Retinal pigment epithelial cell (primary cell): ENCODE measurements at regions not wholly inside any gene's neighbourhood (a gene's known extent, or its start where the extent isn't known, plus 50 kb on each side); places are given as distances from the start of the nearest gene placed in this dataset.

Experiments
- DNase-seq: peaks from one replicate; pipeline ENCODE4 v3.0.0-alpha.2; 2010; ENCODE audit warnings: low read depth
- H3K4me3 ChIP-seq: 2 replicates; pipeline ENCODE4 v1.5.1; 2011; ENCODE audit warnings: mild to moderate bottlenecking, low read length, control low read depth, moderate library complexity
- CTCF ChIP-seq: conservative IDR thresholded peaks from 2 replicates; pipeline ENCODE4 v1.5.1; 2011; ENCODE audit warnings: low read depth, low read length, control low read depth, inconsistent platforms

- no peak overlapping the region for H3K4me3 ChIP-seq
- no peak for TF ChIP-seq CTCF
These were observed 108.6 kb upstream of the ERRFI1 start for GRCh38 chr1:8134546-8135235.

DNA sequence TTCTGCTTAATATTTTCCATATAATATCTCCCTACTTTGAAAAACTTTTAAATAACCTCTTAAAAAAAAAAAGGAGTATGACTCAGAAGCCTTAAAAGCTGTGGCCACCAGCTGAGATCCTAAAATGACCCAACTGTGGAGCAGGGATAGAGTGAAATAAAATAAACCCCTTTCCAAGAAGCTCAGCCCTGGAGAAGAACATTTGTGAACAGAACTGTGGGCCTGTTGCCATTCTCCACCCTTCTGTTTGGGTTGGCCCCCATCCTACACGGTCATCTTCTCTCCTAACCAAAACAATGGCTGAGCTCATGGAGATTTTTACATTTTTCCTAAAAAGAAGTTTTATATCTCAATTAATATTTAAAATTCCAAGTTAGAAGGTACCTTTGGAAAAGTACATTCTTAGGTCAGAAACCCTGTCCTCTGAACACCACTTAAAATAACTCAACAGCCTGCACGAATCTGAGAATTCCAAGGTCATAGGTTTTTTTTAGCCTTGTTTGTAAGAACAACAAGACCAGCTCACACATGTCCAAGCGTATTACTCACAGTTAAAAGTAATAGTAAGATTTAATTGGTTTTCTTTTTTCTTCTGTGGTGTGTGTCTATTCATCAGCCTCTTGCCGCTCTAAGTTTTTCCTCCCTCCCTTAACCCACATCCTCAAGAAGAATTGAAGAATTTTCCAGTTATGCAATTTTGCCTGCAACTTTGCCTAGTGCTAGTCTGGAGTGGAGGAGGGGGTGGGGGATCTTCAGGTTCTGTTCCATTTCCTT, 107.7 kb upstream of the ERRFI1 start:
- TF ChIP-seq CTCF = no peak
- no peak overlapping the region for H3K4me3 ChIP-seq
- peak; percentile 52 for DNase-seq

More at GRCh38 chr1:8134546-8135235, 108.6 kb upstream of the ERRFI1 start:
- no peak for DNase-seq

DNA sequence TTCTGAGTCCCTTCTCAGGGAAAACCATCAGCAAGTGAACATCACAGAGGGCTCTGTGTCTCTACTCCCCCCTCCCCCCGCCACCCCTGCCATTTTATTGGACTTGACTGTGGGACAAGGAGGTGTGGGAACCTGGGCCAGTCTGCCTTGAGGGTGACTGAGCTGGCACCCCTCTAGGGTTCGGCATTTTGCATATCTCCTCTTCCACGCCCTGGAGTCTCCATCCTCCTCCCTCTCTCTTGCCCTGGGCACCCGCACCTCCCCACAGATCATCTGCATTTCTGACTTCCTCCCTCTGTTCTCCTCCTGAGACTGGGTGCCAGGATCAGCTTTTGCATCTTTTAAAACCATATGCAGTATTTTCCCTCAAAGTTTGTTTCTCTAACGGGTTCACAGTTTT, 107.1 kb upstream of the ERRFI1 start:
- no peak overlapping the region for H3K4me3 ChIP-seq
- no peak for TF ChIP-seq CTCF
- DNase-seq = no peak

DNA sequence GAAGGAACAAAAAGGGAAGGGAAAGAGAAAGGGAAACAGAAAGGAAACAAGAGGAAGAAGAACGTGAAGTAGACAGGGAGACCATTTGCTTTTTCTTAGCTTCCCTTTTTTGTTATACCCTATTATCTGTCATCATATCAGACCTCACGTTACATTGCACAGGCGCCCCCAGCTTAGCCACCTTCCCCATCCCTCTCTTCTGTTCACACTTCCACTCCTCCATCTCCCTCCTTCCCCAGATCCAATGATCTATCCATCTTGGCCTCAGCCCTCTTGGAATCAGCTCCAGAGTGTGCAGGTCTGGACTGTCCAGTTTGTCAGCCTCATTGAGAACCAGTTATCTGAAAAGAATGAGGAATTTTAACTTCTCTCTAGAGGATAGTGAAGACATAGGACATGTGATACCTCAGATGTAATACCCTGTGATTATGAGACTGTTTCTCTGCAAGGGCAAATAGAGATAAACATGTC, 101.1 kb upstream of the ERRFI1 start:
- TF ChIP-seq CTCF = no peak
- no peak for DNase-seq

DNA sequence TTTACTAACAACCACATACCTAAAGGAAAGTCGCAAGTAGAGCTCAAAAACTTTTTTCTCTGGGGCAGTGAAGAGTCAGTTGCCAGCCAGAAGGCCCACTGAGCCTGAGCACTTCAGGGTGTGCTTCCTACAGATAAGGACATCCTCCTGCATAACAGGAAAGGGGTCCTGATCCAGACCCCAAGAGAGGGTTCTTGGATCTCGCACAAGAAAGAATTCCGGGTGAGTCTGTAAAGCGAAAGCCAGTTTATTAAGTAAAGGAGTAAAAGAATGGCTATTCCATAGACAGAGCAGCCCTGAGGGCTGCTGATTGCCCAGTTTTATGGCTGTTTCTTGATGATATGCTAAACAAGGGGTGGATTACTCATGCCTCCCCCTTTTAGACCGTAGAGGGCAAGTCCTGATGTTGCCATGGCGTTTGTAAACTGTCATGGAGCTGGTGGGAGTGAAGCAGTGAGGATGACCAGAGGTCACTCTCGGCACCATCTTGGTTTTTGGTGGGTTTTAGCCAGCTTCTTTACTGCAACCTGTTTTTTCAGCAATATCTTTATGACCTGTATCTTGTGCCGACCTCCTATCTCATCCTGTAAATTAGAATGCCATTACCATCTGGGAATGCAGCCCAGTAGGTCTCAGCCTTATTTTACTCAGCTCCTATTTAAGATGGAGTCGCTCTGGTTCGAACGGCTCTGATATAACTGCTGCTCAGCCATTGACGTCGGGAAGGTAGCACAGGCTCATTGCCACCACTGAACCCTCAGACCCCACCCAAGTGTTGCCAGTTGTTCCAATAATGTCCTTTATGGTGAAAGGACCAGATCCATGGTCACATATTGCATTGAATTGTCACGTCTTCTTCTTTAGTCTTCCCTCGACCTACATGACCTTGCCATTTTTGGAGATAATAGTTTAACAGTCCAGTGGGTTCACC, 96.6 kb upstream of the ERRFI1 start:
- no peak for DNase-seq
- TF ChIP-seq CTCF = no peak
- no peak overlapping the region for H3K4me3 ChIP-seq

More for the DNA sequence above, 101.1 kb upstream of the ERRFI1 start:
- H3K4me3 ChIP-seq = no peak overlapping the region

GRCh38 chr1:8122160-8122476, 96.0 kb upstream of the ERRFI1 start:
- no peak for DNase-seq
- TF ChIP-seq CTCF = no peak

More at GRCh38 chr1:8122160-8122476, 96.0 kb upstream of the ERRFI1 start:
- H3K4me3 ChIP-seq = no peak overlapping the region
